Midbrain (tissue), 1 donor: ENCODE measurements at regions not wholly inside any gene's neighbourhood (a gene's known extent, or its start where the extent isn't known, plus 50 kb on each side); places are given as distances from the start of the nearest gene placed in this dataset.
"Not testable (repeated sequence)": the region's sequence is repeated elsewhere in the genome, so short reads cannot be mapped to it uniquely, and the experiment has no call there.

Experiments
- DNase-seq: peaks from one replicate; lab custom pipeline; 2025; lab: John Stamatoyannopoulos, UW

DNA sequence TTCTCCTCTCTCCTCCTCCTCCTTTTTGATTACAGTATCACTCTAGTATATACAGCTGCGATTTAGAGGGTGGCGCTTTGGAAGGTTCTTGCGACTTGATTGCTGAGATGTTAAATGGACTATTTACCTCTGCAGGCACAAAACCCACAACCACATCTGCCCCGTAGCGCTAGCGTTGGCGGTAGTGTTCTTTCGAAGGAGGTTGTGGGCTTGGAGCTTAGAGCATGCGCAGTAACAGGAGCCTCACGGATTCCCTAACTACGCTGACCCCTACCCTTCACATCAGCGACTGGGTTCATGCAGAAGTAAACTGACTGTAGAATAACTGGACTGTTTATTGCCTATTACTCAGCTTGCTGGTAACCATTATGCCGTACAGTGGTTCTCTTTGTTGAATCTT, 58.0 kb downstream of the CGGBP1 start:
- no peak for DNase-seq

DNA sequence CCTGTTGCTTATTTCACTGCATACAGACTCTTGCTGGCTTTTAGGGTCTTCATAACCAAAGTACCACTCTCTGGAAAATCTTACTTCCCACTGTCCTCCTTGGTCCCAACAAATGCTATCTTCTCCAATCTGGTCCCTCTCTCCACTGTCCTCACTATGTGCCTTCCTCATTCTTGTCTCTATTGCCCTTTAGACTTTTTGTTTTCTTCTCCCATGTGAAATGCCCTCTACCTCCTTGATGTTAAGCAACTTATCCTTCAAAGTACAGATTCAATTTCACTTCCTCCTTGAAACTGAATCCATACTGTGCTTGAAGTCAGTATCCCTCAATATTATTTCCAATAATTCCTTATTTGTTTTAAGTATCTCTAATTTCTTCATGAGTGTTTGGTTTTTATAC, 60.8 kb downstream of the CGGBP1 start:
- DNase-seq, result no peak

DNA sequence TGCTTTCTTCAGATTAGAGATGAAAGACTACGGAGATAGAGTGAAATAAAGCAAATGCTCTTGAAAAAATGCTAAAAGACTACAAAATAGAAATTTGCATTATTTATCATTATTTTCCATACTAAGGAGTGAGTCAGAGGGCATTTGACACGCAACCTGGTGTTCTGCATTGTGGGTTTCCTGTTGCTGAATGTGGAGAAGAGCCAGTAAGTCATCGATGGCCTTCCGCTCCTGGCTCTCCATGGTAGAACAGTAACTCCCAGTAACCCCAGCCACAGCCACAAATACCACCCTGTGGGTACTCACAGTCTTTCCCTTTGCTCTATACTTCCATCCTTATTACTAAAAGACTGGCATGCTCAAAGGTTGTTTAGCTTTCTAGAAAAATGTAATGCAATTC, 61.5 kb downstream of the CGGBP1 start:
- DNase-seq, result no peak

DNA sequence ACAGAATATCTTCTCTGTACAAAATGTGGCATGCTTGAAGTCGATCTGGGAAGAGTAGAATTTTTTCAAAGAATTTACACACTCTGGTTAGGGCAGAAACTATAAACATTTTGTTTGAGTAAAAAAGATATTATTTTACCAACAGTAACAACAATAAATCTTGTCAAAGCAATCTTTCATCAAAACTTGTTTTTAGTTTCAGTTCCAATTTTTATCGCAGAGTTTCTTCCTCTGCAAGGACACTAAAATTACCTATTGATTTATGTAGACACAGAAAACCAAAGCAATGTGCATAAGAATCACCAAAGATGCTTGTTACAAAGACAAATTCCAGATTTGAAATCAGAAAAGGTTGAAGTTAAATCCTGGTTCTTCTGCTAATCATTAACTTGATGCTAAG, 61.9 kb downstream of the CGGBP1 start:
- no peak for DNase-seq

DNA sequence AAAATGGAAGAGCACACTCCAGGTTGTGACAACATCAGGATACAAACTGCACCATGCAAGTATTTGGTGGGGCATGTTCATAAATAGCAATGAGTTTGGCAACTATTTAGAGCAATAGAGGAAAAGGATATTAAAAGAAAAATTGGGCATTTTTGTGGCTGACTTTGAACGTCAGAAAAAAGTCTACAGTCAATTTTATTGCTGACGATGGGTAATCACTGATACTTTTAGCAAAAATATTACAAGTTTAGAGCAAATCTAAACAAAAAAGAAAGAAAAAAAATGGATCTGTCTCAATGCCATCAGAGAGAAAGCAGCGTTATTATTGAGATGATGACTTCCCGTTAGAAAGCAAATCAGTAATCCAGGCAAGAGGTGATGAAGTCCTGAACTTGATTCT, 65.2 kb downstream of the CGGBP1 start:
- no peak for DNase-seq

DNA sequence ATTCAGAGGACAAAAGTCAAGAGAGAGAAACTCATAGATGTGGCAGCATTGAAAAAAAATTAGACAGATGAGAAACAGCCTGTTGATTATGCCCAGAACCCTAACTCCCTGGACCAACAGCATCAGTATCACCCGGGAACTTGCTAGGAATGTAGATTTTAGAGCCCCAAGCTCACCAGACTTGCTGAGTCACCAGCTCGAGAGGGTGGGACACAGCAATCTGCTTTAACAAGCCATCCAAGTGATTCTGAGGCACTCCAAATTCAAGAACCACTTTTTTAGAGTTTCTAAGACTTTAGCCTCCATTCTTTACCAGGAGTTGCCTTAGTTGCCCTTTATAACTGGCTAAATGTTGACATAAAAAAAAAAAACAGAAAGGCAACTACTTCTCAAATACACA, 70.9 kb downstream of the CGGBP1 start:
- DNase-seq, result no peak

DNA sequence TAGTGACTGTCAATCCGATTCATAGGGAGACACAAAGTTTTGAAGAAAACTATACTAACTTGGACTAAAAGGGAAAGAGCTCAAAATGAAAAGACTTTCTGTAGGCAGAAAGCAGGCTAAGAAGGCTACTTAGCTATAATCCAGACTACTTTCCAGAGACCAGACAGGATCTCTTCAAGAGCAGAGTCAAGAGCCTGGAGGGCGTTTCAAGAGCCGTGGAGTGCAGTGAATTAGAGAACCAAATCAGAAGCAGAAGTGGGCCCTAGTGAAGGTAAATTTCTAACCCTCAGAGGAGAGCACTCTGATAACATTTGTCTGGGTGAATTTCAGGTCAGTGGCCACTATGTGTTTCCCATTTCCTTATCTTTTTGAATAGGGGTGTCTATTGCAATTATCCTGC, 76.4 kb downstream of the CGGBP1 start:
- no peak for DNase-seq

DNA sequence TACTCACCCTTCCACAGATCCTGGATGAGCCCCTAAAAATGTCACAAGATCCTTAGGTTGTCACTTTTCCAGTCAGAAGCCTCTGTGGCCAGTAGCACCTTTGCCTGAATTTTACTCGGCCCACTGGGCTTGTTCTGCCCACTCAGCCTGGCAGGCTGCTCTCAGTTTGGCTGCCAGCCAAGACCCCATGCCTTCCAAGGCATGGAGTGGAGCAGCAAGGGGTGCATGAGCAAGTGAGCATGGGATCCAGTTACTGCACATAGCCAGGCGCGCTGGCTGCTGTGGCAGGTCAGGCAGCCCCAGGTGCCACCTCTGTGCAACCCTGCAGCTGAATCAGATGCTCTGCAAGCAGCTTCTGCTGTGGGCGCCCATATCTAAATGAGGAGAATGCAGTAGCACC, 79.3 kb downstream of the CGGBP1 start:
- DNase-seq, result no peak

DNA sequence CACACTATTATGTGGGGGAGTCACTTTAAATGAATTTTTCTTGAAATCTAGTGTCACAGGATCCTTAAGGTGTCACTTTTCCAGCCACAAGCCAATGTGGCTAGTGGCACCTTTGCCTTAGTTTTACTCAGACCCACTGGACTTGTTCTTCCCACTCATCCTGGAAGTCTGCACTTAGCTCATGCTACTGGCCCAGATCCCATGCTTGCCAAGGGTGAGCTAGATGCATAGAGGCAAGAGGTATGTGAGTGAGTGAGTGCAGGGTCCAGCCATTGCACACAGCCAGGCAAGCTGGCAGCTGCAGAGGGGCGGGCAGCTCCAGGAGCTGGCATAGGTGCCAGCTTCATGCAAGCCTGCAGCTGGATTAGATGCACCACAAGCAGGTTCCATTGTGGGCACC, 81.0 kb downstream of the CGGBP1 start:
- DNase-seq, result no peak

DNA sequence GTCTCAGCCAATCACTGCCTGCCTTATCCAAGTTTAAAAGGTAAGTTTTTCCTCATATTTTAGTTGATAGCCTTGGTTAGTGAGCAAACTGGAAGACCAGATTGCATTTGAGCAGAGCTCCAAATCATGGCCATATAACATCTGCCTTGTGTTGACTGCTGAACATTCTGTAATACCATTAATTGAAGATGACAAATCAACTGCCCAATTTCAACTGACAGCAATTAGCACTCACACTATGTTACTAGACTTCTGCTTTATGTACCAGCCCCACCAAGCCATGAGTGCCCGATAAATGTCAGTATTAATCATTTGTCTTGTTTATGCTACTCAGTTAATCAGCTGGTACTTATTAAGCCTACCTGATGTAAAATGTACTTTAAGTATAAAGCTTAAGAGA, 83.1 kb downstream of the CGGBP1 start:
- DNase-seq, result no peak

DNA sequence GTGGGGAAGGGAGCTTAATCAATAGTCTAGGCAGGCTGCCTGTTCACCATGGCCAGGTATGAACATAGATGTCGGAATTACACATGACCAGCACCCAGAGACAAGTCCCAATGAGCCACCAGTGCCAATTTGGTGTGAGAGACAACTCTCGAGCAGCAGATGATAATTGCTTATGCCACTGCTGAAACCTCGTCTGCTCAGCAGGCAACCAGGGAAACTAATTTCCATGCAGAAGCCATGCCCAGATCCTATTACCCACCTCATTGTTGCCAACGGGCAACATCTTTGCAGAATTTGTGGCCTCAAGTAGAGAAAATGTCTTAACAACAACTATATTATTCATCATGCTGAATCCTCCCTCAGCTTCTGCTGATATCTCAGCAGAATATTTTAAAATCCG, 84.9 kb downstream of the CGGBP1 start:
- no peak for DNase-seq

DNA sequence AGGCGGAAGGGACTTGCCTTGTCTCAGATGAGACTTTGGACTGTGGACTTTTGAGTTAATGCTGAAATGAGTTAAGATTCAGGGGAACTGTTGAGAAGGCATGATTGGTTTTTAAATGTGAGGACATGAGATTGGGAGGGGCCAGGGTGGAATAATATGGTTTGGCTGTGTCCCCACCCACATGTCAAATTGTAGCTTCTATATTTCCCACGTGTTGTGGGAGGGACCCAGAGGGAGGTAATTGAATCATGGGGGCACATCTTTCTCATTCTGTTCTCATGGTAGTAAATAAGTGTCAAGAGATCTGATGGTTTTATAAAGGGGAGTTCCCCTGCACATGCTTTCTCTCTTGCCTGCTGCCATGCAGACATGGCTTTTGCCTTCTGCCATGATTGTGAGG, 89.2 kb downstream of the CGGBP1 start:
- no peak for DNase-seq

DNA sequence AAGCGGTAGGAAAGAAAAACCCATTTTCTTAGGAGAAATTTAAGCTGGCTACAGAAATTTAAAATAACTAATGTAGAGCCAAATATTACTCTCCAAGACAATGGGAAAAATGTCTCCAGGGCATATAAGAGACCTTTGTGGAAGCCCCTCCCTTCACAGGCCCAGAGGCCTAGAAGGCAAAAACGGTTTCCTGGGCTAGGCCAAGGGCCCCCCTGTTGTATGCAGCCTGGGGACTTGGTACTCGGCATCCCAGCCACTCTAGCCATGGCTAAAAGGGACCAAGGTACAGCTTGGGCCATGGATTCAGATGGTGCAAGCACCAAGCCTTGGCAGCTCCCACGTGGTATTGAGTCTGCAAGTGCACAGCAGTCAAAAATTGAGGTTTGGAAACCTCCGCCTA, 90.1 kb downstream of the CGGBP1 start:
- DNase-seq, result no peak

DNA sequence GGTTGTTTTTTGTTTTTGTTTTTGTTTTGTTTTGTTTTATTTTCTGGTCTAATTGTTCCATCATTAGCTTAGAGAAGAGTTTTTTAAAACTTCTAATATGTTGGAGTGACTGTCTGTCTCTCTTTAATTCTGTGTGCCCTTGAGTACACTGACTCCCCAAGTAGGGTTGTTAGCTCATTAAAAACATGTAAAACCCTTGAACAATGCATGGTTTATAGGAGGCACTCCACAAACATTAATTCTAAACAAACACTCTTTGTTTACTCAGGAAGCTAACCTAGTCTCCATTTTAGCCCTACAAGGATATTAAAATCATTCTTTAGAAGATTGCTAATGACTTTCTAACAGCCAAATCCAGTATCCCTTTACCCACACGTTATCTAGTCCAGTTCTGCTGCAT, 100.5 kb downstream of the CGGBP1 start:
- DNase-seq, result no peak

DNA sequence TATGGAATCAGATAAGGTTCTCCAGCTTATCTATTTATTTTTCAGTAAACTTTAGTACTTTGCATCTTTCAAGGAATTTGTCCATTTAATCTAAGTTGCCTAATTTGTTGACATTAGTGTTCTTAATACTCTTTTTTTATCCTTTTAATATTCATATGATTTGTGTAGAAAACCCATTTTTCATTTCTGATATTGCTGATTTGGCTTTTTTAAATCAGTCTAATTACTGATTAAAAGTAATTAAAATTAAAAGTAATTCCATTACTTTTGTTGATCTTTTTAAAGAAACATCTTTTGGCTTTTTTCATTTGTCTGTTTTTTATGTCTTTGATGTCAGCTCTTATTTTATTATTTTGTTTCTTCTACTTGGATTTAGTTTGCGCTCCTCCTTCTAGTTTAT, 101.2 kb downstream of the CGGBP1 start:
- no peak for DNase-seq

DNA sequence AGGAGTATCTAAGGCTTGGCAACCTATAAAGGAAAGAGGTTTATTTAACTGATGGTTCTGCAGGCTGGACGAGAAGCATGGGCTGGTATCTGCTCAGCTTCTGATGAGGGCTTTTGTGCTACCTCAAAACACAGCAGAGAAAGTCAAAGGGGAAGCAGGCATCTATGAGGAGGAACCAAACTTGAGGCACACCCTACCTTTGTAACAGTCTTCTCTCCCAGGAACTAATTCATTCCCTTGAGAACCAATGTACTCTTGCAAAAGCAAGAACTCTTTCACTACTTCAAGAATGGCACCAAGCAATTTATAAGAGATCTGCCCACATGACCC, 109.0 kb downstream of the CGGBP1 start:
- no peak for DNase-seq

DNA sequence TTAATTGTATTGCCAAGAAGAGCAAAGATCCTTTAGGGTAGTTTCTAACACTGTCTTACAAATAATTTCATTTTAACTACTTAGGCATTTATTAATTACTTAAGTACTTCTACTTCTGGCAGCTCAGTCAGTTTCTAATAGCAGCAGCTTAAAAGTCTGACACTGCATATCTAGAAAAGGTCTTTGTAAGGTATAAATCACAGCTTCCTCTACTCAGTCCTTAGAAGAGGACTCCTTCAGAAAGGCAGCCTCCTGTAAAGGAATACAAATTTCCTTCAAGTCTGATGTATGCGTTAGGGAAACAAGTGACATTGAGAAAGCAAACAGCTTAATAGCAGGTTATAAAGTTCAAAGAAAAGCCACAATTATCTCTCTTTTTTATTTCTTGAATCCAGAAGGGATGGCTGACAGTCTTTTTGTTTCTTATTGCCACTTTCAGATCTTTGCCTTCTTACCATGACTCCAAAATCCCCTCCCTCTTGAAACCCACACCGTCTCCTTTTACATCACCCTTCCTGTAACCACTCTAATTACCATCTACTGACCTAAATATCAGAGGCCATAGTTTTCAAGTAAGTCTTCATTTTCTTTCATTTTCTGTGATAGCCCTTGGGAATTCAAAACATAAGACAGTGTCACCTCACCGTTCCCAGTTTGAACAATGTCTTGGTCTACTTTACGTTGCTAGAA, 109.5 kb downstream of the CGGBP1 start:
- no peak for DNase-seq

DNA sequence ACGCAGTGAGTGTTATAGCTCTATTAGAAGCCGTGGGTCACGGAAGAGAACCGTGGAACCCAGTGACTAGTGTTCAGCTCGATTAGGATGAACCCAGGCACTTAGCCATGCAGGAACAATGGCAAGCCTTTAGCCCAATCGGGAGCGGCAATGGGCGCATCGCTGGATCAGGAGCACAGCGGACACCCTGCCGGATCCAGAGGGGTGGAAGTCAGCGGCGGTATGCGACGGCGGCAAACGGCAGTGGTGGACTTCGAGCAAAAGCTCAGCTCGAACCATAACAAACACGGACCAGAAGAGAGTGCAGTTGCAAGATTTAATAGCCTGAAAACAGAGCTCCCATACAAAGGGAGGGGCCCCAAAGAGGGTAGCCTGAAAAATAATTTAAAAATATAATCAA, 112.8 kb downstream of the CGGBP1 start:
- DNase-seq, result not testable (repeated sequence)

DNA sequence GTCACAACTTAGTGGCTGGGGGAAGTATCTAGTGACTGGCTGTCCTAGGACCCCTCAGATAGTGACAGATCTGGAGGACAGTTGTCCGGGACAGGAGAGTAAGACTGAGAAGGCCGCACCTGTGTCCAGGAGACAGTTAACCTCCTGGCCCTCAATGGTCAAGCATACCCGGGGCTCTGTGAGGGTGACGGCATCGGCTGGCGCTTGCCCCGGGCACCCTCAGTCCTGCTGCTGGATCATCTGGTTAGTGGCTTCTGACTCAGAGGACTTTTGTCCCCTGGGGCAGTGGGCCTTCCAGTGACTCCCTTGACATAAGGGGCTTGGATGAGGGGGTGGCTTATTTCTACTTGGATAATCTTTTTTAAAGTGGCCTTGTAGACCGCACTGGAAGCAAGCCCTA, 116.5 kb downstream of the CGGBP1 start:
- not testable (repeated sequence) for DNase-seq

DNA sequence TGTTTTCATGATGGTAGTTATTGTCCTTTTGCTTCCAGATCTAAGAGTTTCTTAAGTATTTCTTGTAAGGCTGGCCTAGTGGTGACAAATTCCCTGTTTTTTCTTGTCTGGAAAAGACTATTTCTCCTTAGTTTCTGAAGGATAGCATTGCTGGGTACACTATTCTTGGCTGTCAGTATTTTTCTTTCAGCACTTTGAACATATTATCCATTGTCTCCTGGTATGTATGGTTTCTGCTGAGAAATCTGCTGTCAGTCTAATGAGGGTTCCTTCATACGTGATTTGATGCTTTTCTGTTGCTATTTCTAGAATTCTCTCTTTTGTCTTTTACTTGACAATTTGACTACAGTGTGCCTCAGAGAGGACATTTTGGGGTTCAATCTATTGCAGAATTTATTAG, 134.3 kb downstream of the CGGBP1 start:
- no peak for DNase-seq

DNA sequence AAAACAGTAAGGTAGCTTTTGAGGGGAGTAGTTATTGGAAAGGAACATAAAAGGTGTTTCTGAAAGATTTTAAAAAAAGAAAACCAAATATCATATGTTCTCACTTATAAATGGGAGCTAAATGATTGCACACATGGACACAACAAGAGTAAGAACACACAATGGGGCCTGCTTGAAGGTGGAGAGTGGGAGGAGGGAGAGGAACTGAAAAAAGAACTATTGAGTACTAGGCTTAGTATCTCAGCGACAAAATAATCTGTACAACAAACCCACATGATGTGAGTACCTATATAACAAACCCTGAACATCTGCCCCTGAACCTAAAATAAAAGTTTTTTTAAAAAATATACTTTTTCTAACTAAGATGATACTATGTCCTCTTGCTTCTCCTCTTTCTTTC, 138.3 kb downstream of the CGGBP1 start:
- DNase-seq, result no peak

DNA sequence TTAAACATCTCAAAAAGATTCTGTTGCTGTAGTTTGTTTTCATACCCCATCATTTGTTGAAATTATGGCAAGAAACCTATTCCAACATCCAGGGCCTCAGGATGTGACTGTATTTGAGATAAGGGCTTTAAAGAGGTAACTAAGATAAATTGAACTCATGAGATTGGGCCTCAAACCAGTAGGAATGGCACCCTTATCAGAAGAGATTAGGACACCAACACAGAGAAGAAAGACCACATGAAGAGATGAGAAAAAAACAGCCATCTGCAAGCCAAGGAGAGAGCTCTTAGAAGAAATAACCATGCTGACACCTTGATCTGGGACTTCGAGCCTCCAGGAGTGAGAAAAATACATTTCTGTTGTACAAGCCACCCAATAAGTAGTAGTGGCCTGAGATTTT, 157.7 kb downstream of the CGGBP1 start:
- DNase-seq, result no peak

DNA sequence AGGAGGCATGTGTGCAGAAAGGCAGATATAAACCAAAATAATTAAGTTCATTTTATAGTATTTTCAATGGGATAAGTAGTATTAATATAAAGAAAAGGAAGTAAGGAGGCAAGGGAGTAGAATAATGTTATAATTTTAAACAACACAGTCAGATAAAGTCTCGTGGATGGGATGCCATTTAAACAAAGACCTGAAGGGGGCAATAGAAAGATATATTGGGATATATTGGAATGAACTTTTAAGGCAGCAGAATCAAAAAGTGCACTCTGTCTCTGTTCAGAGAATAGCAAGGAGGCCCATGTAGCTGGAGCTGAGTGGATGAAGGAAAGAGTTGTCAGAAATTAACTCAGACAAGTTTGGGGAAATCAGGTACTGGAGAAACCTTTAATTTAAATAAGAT, 158.7 kb downstream of the CGGBP1 start:
- no peak for DNase-seq

DNA sequence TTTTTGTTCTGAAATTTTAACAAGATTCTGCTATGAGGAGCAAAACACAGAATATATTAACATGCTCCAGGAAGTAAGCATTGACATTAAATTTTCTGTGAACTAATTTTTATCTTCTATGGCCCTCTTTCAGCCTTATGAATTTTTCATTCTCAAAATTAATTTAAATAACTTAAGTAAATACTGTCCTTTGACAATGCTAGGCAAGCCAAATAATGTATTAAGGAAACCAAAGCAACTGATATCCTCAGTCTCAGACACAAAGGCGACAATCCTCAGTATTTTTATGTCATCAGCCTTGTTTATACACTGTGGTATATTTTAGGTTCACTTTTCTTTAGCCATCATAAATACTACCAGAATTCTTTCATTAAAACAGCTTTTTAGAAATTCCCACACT, 159.8 kb downstream of the CGGBP1 start:
- DNase-seq, result no peak

DNA sequence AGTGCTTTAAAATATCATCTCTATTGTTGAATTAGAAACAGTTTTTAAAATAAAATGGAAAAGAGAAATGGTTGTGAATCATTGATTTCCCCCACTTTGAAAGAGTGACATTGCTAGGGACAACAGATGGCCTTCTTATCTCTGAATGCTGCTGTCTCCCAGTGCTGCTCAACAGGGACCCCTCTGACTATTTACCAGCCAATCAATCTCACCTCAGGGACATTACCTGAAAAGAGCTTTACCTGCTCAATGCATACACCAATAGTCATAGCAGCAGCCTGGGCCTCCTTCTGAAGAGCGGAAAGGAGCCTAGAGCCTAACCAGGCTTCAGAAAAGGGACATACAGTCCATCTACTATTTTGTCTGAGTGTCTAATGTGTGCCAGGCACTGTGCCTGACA, 162.8 kb downstream of the CGGBP1 start:
- DNase-seq, result no peak
